Upper lobe of left lung (tissue), 4 donors: ENCODE measurements at regions not wholly inside any gene's neighbourhood (a gene's known extent, or its start where the extent isn't known, plus 50 kb on each side); places are given as distances from the start of the nearest gene placed in this dataset.

ENCODE experiments used
- CTCF ChIP-seq, 6 experiments: fragments of 450-650 bp in 4 of 6; fragments of 200-600 bp in 2 of 6; sonication (generic) in 2 of 6; IDR thresholded peaks; one replicate each; pipeline ENCODE4 v1.5.1; 2016 to 2019; ENCODE audit warnings: antibody characterized with exemption in 6 of 6
- EP300 ChIP-seq, 4 donors: sonication (generic); formaldehyde crosslinking; IDR thresholded peaks; one replicate each; pipeline ENCODE4 v1.5.1; 2017; ENCODE audit warnings: antibody characterized with exemption in 4 of 4, control low read depth in 2 of 4
- POLR2A ChIP-seq, 4 donors: fragments of 450-650 bp; IDR thresholded peaks; one replicate each; pipeline ENCODE4 v1.5.1; 2016 to 2017; ENCODE audit warnings: antibody characterized with exemption in 4 of 4, mild to moderate bottlenecking in 2 of 4
- POLR2AphosphoS5 ChIP-seq, 2 donors: sonication (generic); formaldehyde crosslinking; IDR thresholded peaks; one replicate each; pipeline ENCODE4 v1.5.1; 2017; ENCODE audit warnings: antibody characterized with exemption in 2 of 2

- TF ChIP-seq CTCF (IDR thresholded peaks at IDR 0.05) (no peak), POLR2AphosphoS5 (IDR thresholded peaks at IDR 0.05) (no peak), POLR2A (IDR thresholded peaks at IDR 0.05) (no peak), EP300 (IDR thresholded peaks at IDR 0.05) (no peak)
Measured at GRCh38 chr7:138267934-138268333, 191.7 kb downstream of the AKR1D1 start.
